Germinal center (tissue), 1 donor: ENCODE measurements at regions not wholly inside any gene's neighbourhood (a gene's known extent, or its start where the extent isn't known, plus 50 kb on each side); places are given as distances from the start of the nearest gene placed in this dataset.
"Not testable (repeated sequence)": the region's sequence is repeated elsewhere in the genome, so short reads cannot be mapped to it uniquely, and the experiment has no call there.

Source experiments
- DNase-seq: peaks from one replicate; pipeline ENCODE4 v3.0.0; 2012; ENCODE audit warnings: mixed read lengths, low spot score

DNA sequence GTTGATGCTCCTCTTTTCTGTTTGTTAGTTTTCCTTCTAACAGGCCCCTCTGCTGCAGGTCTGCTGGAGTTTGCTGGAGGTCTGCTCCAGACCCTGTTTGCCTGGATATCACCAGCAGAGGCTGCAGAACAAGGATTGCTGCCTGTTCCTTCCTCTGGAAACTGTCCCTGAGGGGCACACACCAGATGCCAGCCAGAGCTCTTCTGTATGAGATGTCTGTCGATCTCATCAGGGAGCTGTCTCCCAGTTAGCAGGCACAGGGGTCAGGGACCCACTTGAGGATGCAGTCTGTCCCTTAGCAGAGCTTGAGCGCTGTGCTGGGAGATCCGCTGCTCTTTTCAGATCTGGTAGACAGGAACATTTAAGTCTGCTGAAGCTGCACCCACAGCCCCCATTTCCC is 422.3 kb upstream of the SYNCRIP start:
- not testable (repeated sequence) for DNase-seq

DNA sequence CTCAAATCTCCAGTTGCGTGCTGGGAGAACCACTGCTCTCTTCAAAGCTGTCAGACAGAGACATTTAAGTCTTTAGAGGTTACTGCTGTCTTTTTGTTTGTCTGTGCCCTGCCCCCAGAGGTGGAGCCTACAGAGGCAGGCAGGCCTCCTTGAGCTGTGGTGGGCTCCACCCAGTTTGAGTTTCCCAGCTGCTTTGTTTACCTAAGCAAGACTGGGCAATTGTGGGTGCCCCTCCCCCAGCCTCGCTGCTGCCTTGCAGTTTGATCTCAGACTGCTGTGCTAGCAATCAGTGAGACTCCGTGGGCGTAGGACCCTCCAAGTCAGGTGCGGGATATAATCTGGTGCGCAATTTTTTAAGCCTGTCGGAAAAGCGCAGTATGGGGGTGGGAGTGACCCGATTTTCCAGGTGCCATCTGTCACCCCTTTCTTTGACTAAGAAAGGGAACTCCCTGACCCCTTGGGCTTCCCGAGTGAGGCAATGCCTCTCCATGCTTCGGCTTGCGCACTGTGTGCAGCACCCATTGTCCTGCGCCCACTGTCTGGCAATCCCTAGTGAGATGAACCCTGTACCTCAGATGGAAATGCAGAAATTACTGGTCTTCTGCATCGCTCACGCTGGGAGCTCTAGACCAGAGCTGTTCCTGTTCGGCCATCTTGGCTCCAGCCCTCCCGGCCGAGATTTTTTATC is 414.8 kb upstream of the SYNCRIP start:
- not testable (repeated sequence) for DNase-seq

DNA sequence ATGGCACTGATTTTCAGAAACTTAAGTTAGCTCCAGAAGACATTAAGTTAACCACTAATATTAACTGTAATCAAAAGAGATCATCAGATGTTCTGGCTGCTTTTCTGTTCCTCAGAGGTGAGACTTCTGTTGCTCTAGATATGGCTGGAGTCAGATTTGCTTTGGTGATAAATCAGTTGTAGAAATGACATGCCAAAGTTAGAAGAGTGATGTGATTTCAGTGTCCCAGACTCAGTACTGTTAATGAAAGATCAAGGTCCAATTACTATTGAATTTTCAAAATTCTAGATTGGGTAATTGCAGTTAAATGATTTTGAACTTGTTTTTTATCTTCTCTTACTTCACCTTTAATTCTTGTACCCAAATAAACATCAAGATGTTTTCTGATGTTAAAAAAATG is 402.4 kb upstream of the SYNCRIP start:
- DNase-seq = no peak

DNA sequence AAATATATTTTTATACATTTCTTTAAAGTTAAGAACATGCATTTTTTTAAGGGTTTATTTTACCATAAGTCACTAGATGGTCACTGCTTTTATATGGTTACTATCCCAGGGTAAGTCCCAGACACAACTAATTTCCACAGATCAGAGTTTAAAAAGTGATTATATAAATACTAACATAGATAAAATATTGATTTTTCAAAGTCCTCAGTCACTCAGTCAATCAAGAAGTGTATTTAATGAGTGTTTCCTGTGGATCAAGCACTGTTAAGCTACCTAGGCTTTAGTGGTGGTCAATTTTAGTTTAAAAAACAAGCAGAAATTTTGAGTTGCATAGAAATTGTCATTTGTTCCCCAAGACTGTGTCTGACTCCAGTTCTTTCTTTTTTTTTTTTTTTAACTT is 399.5 kb upstream of the SYNCRIP start:
- DNase-seq = no peak

DNA sequence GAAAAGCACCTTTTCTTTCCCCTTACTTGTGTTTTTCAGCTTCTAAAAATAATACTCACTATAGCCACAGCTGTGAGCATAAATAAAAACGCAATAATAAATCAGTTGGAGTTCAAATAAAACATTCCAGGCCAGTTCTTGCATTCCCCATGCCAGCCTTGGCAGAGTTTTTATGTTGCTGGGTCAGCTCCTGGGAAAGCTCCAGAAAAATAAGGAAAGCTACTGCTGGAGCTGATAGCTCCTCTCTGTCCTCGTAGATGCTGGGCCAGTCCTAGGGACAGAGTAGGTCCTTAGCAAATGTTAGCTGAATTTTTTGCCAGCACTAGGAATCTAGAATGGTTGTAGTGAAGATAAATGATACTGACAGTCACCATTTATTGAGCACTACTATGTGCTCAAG is 389.0 kb upstream of the SYNCRIP start:
- DNase-seq = no peak

DNA sequence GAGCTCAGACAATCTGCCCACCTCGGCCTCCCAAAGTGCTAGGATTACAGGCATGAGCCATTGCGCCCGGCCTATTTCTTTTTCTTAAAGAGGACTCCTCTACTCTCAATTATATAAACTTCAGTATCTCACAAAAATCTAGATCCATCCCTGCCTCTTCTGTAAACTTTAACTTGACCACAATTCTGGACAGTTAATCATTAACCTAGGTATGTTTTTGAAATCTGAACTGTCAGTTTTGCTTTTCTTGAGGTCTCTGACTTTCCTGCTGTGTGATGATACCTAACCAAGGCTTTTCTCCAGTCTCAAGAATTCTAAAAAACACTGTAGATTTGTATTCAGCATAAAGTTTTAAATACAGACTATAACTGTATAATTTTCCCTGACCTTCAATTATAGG is 388.2 kb upstream of the SYNCRIP start:
- no peak for DNase-seq

DNA sequence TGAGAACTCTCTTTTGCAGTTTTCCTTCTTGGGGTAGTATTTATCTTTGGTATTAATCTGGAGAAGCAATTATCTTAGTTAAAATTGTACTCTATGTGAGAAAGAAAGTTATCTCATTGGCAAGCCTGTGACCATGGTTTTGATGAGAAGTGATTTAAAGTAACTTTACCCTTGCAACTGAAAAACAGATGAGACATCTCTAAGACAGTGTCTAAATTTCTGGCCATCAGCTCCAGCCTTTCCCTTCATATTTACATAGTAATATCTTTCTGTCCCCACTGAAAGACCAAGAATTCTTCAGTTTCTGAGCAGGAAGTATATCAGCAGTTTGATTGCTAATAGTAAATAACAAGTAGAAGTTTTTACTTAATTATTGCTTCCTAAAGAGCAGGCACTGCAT is 386.1 kb upstream of the SYNCRIP start:
- no peak for DNase-seq

DNA sequence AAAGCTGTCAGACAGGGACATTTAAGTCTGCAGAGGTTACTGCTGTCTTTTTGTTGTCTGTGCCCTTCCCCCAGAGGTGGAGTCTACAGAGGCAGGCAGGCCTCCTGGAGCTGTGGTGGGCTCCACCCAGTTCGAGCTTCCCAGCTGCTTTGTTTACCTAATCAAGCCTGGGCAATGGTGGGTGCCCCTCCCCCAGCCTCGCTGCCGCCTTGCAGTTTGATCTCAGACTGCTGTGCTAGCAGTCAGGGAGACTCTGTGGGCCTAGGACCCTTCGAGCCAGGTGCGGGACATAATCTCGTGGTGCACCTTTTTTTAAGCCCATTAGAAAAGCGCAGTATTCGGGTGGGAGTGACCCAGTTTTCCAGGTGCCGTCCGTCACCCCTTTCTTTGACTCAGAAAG is 384.2 kb upstream of the SYNCRIP start:
- DNase-seq = not testable (repeated sequence)

DNA sequence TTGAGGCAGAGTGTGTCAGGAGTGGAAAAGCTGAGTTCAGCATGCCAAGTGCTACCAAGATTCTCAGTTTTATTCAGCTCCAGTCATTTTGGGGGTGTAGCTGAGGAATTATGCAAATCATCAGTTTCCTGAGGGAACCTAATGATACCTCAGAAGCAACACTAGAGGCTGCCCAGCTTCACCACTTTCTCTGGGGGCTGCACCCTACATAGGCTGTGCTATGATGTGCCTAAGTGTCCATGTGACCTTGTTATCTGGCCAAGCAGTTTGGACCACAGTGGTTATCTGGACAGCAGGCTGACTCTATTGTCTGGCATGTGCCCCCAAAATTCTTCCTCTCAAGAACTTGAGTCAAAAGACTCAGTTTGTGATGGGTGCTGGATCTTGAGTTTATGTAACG is 374.6 kb upstream of the SYNCRIP start:
- no peak for DNase-seq

DNA sequence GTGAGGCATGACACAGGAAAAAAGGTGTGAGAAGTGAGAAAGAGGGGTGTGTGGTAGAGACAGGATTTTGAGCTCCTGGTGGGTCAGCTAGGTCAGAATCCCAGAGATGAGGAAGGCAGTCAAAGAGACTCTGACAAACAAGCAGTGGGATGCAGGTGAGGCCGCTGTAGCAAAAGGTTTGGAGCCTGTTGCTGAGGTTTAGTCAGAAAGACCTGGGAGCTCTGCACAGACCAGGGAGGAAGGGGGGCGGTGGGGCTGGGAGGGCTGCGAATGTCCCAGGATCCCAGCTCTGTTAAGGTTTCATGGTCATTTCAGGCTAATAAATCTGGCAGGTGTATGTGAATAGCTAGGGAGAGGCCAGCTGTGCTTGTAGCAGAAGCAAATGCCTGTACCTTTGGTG is 373.9 kb upstream of the SYNCRIP start:
- no peak for DNase-seq

DNA sequence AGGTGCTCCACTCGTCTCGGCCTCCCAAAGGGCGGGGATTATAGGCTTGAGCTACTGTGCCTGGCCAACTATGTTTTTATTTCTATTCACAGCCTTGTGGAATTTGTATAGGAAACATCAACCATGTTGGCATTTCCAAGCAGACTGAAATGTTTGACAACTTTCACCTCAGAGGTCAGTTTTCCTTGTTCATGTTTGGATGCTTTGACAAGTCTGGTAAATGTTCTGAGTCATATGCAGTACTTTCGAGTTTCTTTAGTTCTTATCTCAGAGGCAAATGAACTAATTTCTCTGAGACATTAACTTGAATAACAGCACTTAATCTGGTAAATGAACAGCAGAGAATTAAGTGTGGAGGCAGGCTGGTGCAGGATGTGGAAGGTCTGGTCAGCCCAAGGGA is 373.4 kb upstream of the SYNCRIP start:
- no peak for DNase-seq

DNA sequence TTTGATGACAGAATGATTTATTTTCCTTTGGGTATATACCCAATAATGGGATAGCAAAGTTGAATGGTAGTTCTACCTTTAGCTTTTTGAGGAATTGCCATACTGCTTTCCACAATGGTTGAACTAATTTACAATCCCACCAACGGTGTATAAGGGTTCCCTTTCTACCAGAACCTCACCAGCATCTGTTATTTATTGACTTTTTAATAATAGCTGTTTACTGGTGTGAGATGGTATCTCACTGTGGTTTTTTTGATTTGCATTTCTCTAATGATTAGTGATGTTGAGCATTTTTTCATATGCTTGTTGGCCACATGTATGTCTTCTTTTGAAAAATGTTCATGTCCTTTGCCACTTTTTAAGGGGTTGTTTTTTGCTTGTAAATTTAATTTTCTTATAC is 370.3 kb upstream of the SYNCRIP start:
- not testable (repeated sequence) for DNase-seq

DNA sequence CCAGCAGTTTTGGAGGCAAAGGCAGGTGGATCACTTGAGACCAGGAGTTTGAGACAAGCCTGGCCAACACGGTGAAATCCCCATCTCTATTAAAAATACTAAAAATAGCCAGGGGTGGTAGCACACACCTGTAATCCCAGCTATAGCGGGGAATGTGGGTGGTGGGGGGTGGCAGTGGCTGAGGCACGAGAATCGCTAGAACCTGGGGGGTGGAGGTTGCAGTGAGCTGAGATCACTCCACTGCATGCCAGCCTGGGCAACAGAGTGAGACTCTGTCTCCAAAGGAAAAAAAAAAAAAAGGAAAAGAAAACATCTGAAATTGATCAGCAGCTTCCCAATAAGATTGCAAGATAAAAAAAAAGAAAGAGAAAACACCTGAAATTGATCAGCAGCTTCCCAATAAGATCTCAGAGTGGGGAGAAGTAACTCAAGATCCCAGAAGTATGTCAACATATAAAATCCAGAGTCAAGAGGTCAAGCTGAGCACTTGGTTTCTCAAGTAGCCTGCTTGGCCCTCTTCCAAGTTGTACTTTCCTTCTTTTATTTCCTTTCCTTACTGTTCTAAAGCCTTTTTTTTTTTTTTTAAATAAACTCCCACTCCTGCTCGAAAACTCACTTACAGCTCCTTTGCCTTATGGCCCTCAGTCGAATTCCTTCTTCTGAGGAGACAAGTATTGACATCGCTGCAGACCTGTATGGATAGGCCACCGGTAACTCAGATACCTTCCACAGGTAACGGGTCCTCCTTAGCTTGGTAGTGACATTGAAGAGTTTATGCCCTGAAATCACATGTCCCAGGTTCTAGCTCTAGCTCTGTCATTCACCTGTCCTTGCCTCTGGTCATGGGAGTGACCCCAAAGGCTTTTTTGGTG is 368.5 kb upstream of the SYNCRIP start:
- no peak for DNase-seq

DNA sequence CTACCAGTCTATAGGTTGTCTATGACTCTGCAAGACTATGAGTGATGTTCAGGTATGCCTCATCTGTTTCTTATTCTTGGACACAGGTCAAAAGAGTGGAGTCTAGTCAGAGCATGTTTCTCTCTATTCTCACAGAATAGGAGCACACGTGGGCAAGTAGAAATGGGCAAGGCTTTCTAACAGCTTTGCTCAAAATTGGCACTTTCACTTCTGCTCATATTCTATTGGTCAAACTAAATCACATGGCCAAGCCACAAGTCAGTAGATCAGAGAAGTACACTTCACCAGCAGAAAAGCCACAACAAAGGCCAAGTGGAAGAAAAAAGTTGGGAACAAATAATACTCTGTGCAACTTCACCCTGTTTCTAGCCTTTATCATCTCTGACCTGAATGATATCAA is 354.5 kb upstream of the SYNCRIP start:
- DNase-seq = no peak

DNA sequence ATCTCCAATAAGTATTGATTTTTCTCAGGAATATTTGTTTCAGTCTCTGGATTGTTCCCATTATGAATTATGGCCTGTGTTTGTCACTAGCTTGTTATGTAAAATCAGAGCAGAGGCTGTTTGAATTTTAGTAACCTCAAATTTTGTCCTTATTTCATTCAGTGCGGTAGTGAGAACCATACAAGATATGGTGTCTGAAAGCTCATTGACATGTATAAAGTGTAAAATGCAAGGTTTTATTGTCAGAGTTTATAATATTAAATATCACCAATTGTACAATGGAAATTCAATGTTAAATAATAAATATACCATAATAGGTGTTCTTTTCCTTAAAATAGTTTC is 353.3 kb upstream of the SYNCRIP start:
- DNase-seq = no peak

DNA sequence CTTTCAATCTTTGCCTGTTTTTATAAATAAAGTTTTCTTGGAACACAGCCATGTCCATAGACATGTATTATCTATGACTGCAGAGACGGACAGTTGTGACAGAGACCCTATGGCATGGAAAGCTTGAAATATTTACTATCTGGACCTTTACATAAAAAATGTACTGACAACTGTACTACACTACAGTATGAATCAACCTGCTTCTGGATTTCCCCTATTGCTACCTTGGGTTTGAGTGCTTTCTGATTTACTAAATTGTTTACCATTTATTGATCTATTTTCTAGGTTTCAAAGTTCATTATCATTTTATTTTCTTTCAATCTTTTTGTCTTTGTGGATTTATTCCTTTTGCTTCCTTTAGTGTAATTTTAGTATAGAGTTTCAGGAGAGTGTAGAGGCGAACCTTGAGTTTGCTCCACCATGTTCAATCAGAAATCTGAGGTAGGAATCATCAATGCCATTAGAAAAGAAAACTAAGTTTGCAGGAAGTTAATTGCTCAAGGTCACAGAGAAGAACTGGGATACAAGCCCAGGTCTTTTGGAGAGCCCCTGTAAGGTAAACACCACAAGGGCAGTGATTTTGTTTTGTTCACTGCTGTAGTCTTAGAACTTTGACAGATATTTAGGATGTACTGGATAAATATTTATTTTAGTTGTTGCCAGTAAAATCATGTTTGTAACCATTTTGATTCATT is 352.8 kb upstream of the SYNCRIP start:
- DNase-seq = no peak

DNA sequence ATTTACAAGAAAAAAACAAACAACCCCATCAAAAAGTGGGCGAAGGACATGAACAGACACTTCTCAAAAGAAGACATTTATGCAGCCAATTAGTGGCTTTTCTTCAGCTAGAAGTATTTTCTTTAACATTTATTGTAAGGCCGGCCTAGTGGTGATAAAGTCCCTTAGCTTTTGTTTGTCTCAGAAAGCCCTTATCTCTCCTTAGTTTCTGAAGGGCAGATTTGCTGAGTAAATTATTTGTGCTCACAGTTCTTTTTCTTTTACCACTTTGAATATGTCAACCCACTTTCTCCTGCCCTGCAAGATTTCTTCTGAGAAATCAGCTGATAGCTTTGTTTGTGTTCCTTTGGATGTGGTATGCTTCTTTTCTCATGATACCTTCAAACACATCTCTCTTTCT is 344.0 kb upstream of the SYNCRIP start:
- no peak for DNase-seq

DNA sequence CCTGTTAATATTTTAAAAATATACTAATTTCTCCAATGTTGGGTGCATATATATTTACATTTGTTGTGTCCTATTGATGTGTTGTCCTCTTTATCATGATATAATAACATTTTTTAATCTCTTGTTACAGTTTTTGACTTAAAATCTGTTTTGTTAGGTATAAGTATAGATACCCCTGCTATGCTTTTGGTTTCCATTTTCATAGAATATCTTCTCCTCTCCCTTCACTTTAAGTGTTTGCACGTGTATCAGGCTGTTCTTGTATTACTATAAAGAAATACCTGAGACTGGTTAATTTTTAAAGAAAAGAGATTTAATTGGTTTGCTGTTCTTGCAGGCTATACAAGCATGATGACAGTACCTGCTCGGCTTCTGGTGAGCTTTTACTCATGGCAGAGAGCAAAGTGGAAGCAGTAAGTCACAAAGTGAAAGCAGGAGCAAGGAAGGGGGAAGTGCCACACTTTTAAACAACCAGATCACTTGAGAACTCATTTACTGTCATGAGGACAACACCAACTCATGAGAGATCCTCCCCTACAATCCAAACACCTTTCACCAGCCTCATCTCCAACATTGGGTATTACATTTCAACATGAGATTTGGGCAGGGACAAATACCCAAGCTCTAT is 340.5 kb upstream of the SYNCRIP start:
- DNase-seq = no peak

DNA sequence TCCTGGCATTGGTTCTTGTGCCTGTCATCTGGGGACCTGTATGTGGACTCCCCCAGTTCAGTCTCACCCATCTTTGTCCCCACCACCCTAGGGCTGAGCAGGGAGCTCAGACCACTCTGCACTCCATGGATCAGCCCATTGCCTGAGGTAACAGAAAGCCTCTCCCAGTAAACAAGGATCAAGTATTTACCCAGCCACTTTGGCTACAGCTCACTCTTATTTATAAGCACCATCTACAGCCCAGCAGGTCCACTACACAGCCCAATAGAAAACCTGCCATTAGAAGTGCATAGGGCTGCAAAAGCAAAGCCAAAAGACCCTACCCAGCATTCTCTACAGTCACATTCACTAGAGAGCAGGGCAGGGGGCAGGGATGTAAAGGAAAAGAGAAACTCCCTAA is 335.0 kb upstream of the SYNCRIP start:
- DNase-seq = no peak

DNA sequence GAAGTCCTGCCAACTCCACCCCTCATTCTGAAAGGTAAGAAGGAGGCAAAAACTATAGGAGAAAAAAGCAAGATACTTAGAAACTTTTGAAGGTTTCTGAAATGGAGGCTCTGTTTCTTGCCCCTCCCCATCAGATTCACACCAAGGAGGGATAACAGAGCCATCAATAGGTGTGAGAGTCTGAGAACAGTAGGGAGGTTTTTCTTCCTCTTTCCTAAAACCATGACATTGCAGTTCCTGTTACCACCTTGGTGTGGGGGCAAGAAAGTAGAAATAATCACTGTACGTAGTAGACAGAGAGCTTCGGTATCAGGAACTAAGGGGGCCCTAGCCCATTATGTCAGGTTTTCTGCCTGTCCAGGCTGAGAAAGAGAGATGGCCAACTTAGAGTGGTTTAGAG is 333.3 kb upstream of the SYNCRIP start:
- DNase-seq = no peak

DNA sequence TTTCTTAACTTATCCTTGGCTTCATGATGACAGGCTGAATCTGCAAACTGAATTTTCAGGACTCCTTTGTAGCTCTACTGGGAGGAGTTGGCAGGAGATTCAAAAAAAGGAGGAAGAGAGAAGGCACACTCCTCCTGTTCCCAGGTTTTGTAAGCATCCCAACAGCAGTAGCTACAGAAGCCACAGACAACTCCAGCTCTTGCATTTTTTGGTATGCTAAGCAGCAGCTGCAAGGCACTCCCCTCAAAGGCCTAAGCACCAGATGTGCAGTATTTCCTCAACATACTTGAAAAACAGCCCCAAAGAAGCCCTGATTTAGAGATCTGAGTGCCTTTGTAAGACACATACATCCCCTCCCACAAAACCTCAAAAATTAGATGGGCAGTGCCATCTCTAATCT is 328.6 kb upstream of the SYNCRIP start:
- DNase-seq = no peak

DNA sequence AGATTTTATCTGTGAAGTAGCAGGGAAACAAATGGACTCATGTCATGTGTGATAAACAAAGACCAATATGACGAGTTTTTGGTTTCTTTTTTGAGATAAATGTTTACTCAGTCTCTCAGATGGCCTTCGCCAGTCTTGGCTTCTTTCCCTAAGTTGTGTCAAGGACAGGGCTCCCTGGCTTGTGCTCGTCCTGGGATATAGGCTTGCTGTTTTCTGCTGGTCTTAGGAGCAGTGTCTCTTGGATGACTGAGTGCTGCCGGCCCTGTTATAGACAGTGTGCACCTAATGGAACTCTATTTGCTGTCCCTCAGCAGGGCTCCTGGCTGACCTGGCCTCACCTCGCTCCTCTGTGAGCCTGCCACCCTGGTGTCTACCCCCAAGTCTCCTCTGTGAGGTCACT is 324.1 kb upstream of the SYNCRIP start:
- DNase-seq = no peak

DNA sequence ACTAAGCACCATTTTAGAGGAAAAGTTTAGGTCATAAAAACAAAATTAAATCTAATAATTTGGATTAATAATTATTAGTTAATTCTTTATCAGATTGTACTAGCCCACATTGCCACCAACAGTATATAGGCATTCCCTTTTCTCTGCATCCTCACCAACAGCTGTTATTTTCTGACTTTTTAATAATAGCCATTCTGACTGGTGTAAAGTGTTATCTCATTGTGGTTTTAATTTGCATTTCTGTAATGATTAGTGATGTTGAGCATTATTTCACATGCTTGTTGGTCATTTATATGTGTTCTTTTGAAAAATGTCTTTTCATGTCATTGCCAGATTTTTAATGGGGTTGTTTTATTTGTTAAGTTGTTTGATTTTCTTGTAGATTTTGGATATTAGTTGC is 319.1 kb upstream of the SYNCRIP start:
- DNase-seq = no peak
